ENCODE measurements at regions not wholly inside any gene's neighbourhood (a gene's known extent, or its start where the extent isn't known, plus 50 kb on each side); places are given as distances from the start of the nearest gene placed in this dataset.

GRCh38 chr18:24536326-24536725 lies 75.9 kb downstream of the HRH4 start:
- TF ChIP-seq ZFP30 (CRISPR knock-in tag; IDR thresholded peaks at IDR 0.05) (no peak), CSDC2 (CRISPR knock-in tag; IDR thresholded peaks at IDR 0.05) (no peak), ZNF565 (CRISPR knock-in tag; conservative IDR thresholded peaks at IDR 0.05; ENCODE audit: low read depth) (no peak)
- TF ChIP-seq, protein P1, sequence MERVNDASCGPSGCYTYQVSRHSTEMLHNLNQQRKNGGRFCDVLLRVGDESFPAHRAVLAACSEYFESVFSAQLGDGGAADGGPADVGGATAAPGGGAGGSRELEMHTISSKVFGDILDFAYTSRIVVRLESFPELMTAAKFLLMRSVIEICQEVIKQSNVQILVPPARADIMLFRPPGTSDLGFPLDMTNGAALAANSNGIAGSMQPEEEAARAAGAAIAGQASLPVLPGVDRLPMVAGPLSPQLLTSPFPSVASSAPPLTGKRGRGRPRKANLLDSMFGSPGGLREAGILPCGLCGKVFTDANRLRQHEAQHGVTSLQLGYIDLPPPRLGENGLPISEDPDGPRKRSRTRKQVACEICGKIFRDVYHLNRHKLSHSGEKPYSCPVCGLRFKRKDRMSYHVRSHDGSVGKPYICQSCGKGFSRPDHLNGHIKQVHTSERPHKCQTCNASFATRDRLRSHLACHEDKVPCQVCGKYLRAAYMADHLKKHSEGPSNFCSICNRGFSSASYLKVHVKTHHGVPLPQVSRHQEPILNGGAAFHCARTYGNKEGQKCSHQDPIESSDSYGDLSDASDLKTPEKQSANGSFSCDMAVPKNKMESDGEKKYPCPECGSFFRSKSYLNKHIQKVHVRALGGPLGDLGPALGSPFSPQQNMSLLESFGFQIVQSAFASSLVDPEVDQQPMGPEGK (CRISPR knock-in tag; IDR thresholded peaks at IDR 0.05; ENCODE audit: borderline replicate concordance): no peak

Measured in SK-N-SH treated with all-trans-retinoic acid at 6 μM for 48 hours (cell line).